ENCODE measurements at regions not wholly inside any gene's neighbourhood (a gene's known extent, or its start where the extent isn't known, plus 50 kb on each side); places are given as distances from the start of the nearest gene placed in this dataset.
"Not testable (repeated sequence)": the region's sequence is repeated elsewhere in the genome, so short reads cannot be mapped to it uniquely, and the experiment has no call there.

GRCh38 chr9:105121861-105122430 lies 122.5 kb upstream of the SLC44A1 start:
- no peak for DNase-seq (ENCODE audit: low read depth in 2 of 2)
- H3K4me3 ChIP-seq (replicated peaks in 1 of 2; ENCODE audit: low read depth in 2 of 2, low read length in 2 of 2) = no peak overlapping the region
- TF ChIP-seq CTCF (IDR thresholded peaks at IDR 0.05; ENCODE audit: low read depth, low read length) = no peak

GRCh38 chr9:105124598-105124997 lies 119.9 kb upstream of the SLC44A1 start:
- peak in 1 of 2 donors; percentile 41 for DNase-seq (ENCODE audit: low read depth in 2 of 2)
- H3K4me3 ChIP-seq (replicated peaks in 1 of 2; ENCODE audit: low read depth in 2 of 2, low read length in 2 of 2) = not testable (repeated sequence)

GRCh38 chr9:105126226-105126625 lies 118.2 kb upstream of the SLC44A1 start:
- DNase-seq (ENCODE audit: low read depth in 2 of 2) = peak in 1 of 2 donors; percentile 22
- no peak for TF ChIP-seq CTCF (IDR thresholded peaks at IDR 0.05; ENCODE audit: low read depth, low read length)

GRCh38 chr9:105127863-105128220 lies 116.6 kb upstream of the SLC44A1 start:
- peak; percentile 78 to 89 for DNase-seq (ENCODE audit: low read depth in 2 of 2)
- no peak overlapping the region for H3K4me3 ChIP-seq (replicated peaks in 1 of 2; ENCODE audit: low read depth in 2 of 2, low read length in 2 of 2)
- TF ChIP-seq CTCF (IDR thresholded peaks at IDR 0.05; ENCODE audit: low read depth, low read length) = no peak

More at GRCh38 chr9:105126226-105126625, 118.2 kb upstream of the SLC44A1 start:
- H3K4me3 ChIP-seq (replicated peaks in 1 of 2; ENCODE audit: low read depth in 2 of 2, low read length in 2 of 2) = no peak overlapping the region

GRCh38 chr9:105128908-105129600 lies 115.4 kb upstream of the SLC44A1 start:
- DNase-seq (ENCODE audit: low read depth in 2 of 2) = no peak
- no peak for TF ChIP-seq CTCF (IDR thresholded peaks at IDR 0.05; ENCODE audit: low read depth, low read length)
- no peak overlapping the region for H3K4me3 ChIP-seq (replicated peaks in 1 of 2; ENCODE audit: low read depth in 2 of 2, low read length in 2 of 2)

- TF ChIP-seq CTCF (IDR thresholded peaks at IDR 0.05; ENCODE audit: low read depth, low read length) = no peak
- H3K4me3 ChIP-seq (replicated peaks in 1 of 2; ENCODE audit: low read depth in 2 of 2, low read length in 2 of 2) = no peak overlapping the region
- no peak for DNase-seq (ENCODE audit: low read depth in 2 of 2)
Observed at GRCh38 chr9:105129731-105130130, 114.7 kb upstream of the SLC44A1 start.

GRCh38 chr9:105131981-105132380 lies 112.5 kb upstream of the SLC44A1 start:
- H3K4me3 ChIP-seq (replicated peaks in 1 of 2; ENCODE audit: low read depth in 2 of 2, low read length in 2 of 2) = no peak overlapping the region
- DNase-seq (ENCODE audit: low read depth in 2 of 2) = no peak

More at GRCh38 chr9:105131981-105132380, 112.5 kb upstream of the SLC44A1 start:
- no peak for TF ChIP-seq CTCF (IDR thresholded peaks at IDR 0.05; ENCODE audit: low read depth, low read length)
